LNCAP (cell line): ENCODE measurements at regions not wholly inside any gene's neighbourhood (a gene's known extent, or its start where the extent isn't known, plus 50 kb on each side); places are given as distances from the start of the nearest gene placed in this dataset.

Experiments used
- TF ChIP-seq, protein P1 (sequence below): fragments of 450-650 bp; IDR thresholded peaks from 2 replicates; pipeline ENCODE4 v1.5.1; 2017; ENCODE audit warnings: mild to moderate bottlenecking

DNA sequence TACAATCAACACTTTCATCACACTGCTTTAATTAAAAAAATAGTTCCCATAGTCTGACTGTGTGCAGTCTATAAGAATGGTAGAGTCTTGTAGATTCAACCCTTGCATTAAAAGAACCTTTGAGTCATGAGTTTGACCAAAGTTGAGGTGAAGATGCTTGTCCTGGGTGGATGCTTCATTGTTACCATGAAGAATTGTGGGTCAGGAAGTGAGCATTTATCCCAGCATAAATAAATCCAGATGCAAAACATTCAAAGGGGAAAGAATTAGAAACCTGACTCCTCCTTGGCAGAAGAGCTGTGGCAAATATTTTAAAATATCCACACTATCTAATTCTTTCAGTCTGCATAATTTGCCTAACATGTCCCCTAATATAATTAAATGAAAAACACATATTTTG, 72.9 kb upstream of the SPAG17 start:
- TF ChIP-seq, protein P1, sequence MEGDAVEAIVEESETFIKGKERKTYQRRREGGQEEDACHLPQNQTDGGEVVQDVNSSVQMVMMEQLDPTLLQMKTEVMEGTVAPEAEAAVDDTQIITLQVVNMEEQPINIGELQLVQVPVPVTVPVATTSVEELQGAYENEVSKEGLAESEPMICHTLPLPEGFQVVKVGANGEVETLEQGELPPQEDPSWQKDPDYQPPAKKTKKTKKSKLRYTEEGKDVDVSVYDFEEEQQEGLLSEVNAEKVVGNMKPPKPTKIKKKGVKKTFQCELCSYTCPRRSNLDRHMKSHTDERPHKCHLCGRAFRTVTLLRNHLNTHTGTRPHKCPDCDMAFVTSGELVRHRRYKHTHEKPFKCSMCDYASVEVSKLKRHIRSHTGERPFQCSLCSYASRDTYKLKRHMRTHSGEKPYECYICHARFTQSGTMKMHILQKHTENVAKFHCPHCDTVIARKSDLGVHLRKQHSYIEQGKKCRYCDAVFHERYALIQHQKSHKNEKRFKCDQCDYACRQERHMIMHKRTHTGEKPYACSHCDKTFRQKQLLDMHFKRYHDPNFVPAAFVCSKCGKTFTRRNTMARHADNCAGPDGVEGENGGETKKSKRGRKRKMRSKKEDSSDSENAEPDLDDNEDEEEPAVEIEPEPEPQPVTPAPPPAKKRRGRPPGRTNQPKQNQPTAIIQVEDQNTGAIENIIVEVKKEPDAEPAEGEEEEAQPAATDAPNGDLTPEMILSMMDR: no peak

GRCh38 chr1:118254491-118255425, 69.7 kb upstream of the SPAG17 start:
- TF ChIP-seq, protein P1: no peak

DNA sequence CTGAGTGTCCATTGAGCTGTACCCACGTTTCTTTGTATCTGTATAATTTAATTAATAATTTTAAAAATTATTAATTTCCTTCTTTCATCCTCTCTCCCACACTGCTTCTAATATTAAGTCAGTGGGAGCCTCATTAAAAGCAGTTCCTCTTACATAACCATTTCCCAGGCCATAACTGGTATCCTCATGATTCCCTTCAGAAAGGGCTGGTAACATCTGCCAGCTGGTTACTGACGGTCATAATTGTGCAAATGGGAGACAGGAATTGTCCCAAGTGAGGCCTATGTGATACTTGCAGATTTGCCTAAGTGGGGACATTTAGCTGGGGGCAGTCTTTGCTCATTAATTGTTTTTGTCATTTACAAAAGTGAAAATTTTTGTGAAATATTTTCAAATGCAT, 69.0 kb upstream of the SPAG17 start:
- TF ChIP-seq, protein P1: no peak

DNA sequence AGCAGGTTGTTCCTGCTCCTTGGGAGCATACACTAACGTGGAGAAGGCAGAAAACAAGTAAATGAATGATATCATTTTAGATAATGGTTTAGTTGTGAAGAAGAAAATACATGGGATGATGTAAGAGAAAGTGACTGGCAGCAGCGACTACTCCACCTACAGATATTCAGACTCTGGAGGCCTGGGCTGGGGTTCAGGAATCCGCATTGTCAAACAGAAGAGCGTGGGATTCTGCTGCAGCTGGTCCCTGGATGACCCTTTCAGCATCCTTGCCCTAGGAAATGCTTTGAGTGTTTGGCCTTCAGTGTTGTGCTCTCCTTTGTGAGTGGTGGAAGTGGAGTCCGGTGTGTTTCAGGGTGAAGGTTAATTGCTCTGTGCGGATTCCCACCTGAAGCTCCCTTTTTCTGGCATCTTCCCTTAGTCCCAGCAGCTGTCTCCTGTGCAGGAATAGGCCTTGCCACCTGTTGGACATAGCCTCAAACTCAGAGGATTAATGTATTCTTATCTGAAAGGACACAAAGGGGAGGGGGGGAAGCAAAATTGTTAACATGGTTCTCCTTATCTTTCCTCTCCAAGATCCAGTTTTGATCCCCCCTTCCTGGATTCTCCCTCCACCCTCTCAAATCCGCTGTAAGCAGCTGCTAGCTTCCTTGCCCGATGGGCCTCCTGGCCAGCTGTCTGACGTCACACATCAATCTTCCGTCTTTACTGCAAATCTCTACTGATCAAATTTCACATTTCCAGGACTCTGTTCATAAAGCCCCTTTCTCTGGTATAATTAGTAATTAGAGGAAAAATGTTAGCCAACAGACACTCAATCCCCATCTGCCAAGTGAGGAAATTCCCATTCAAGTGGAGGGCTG, 68.3 kb upstream of the SPAG17 start:
- TF ChIP-seq, protein P1: no peak

DNA sequence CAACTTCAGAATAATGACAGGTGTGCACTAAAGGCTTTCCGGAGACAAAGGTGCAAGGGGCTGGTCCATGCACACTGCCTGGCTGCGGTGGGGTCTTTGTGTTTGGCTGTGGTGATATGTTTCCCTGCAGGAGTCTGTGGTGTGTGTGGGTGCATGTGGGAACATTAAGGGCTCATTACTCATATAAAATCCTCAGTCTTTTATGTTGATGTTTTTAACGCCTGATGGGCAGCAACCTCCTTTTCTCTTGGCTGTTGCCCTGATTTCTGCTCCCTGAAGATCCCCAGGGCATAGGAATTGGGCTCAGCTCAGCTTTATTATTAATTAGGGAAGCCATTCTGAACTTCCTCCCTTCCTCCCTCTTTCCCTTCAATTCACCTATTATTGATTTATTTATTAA, 67.6 kb upstream of the SPAG17 start:
- TF ChIP-seq, protein P1: no peak

- TF ChIP-seq, protein P1: no peak
Measured at GRCh38 chr1:118250232-118250631, 65.2 kb upstream of the SPAG17 start.

GRCh38 chr1:118249641-118250040, 64.6 kb upstream of the SPAG17 start:
- TF ChIP-seq, protein P1: no peak
